NCI-H2227 (cell line): ENCODE measurements at regions not wholly inside any gene's neighbourhood (a gene's known extent, or its start where the extent isn't known, plus 50 kb on each side); places are given as distances from the start of the nearest gene placed in this dataset.

Experiments used
- DNase-seq: peaks from one replicate; lab custom pipeline; 2025; ENCODE audit not compliant: unreplicated experiment; lab: John Stamatoyannopoulos, UW

DNA sequence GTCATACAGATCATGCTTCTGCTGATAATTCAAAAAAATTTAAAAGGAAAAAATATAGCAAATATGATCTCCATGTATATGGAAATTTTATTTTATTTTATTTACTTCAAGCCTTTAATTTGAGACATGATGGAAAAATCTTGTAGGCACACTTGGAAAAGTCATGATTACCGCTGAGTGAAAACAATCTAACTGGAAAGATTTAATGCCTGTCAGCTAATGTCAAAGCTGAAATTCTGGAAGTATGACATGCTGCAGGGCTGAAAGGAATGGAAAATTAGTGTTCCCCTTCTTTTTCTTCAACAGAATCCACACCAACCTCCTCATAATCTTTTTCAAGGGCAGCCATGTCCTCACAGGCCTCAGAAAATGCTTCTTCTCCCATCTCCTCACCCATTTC is 58.2 kb downstream of the RPRM start:
- no peak for DNase-seq

DNA sequence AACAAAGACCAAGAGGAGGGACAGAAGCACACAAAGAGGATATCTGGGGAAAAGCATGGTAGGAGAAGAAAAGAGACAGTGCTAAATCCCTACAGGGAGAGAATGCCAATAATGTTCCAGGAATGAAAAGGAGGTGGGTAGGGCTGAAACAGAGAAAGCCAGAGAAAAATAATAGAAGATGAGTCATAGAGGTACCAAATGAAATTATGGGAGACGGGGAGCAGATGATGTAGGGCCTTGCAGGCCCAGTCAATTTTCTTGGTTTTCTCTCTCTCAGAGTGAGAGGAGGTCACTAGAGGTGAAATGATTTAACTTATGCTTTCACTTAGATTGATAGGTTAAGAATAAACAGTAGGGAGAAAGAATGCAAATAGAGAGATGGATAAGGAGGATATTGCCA is 61.5 kb downstream of the RPRM start:
- no peak for DNase-seq

DNA sequence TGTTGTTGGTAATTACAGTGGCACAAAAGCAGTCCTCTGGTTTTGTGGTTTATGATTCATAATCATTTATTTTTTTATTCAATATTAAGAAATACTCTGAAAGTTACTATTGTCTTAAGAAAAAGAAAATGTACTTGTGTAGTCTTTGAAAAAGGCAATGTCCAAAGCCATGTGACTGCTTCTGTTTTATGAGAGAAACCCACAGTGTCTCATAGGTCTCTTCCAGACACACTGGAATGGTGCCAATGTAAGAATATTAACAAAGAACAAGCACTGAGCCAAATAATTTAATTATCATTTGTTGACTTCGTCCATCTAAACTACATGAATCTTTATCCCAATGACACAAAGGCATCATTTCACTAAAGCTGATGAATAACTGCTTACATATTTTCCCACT is 62.5 kb downstream of the RPRM start:
- no peak for DNase-seq

DNA sequence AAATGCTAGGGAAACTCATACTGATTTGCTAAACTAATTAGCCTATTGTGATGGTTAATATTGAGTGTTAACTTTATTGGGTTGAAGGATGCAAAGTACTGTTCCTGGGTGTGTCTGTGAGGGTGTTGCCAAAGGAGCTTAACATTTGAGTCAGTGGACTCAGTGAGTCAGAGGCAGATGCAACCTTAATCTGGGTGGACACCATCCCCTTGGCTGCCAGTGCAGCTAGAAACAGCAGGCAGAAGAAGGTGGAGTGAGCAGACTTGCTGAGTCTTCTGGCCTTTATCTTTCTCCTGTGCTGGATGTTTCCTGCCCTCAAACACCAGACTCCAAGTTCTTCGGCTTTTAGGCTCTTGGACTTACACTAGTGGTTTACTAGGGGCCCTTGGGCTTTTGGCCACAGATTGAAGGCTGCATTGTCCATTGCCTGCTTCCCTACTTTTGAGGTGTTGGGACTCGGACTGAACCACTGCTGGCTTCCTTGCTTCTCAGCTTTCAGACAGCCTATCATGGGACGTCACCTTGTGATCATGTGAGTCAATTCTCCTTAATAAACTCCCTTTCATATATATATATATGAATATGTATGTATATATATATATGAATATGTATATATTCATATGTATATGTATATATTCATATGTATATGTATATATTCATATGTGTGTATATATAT is 69.7 kb downstream of the RPRM start:
- no peak for DNase-seq

DNA sequence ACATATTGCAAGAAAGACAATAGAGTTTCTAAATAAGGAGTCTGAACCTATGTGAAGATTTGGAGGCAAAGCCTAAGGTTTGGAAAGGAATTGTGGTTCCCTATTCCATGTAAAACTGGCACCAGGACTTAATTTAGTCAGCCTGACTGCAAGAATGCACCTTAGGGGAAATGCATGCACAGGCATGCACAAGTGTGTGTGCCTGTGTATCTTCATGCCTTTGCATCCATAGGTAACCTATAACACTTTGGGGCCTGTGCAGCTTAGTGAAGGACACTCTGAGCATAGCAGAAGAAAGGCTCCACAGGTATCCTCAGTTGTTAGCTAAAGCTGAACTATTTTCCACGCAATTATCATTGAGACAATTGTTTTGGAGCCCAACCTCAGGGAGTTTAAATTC is 73.4 kb downstream of the RPRM start:
- DNase-seq: no peak

DNA sequence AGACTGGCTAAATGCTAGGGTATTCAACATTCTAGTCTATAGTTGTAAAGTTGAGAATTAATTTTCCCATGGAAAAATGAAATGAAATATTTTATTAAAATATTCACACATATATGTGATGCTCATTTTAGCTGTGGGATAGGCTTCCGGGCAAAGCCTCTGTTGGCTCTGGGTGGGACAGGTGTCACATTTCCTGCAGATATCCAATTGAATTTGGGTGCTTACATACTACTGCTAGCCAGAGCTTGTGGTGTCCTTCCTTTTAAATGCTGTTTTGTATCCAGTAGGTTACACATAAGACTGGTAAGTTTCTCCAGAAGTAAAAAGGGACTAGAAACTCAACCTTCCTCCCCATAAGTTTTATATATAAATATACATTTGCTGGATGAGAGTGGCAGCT is 73.8 kb downstream of the RPRM start:
- no peak for DNase-seq

DNA sequence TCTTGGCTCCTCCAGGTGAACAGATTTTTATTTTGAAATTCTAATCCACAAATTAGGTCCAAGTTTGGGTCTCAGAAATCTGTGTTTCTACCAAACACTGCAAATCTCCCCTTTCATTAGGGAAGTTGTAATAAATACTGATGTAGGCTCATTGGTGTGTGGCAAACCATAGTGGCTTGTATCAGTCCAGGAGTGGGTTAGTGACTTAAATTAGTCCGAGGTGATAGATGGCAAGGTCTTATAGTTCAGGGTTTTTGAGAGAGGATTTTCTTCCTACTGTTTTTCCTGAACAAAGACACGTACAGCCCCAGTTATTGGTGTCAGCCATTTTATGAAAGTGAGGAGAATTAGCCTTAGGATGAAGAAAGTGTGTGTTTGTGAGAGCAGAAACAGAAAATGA is 74.6 kb downstream of the RPRM start:
- peak; percentile 39 for DNase-seq

DNA sequence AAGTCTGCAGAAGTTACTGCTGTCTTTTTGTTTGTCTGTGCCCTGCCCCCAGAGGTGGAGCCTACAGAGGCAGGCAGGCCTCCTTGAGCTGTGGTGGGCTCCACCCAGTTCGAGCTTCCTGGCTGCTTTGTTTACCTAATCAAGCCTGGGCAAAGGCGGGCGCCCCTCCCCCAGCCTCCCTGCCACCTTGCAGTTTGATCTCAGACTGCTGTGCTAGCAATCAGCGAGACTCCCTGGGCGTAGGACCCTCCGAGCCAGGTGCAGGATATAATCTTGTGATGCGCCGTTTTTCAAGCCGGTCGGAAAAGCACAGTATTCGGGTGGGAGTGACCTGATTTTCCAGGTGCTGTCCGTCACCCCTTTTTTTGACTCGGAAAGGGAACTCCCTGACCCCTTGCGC is 75.2 kb downstream of the RPRM start:
- DNase-seq: peak; percentile 44

DNA sequence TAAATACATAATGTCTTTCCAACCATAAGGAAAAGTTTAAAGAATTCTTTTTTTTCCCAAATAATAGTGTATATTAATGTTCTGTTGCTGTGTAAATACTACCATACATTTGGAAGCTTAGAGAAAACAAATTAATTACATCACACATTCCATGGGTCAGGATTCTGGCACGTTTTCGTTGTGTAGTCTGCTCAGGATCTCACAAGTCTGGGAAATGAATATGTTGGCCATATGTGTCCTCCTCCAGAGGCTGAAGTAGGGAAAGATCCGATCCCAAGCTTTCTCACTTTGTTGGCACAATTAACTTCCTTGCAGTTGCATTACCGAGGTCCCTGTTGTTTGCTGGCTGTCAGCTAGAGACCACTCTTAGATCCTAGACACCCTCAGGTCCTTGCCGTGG is 83.9 kb downstream of the RPRM start:
- no peak for DNase-seq

DNA sequence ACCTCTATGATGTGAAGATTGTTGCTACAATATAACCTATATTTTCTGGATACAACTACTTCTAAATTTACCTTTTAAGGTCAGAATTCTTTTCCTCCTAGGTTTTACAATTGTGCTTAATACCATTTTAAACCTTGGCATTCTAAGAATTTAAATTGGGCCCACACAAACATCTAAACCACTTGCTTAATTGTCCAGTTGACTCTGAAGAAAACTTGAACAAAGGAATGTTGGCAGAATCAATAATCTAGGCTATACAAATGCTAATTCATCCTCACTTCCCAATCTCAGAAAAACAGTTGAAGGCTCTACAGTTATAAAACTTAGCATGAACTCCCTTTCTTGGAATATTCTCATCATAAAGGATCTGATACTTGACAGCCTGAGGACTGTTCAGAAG is 84.3 kb downstream of the RPRM start:
- no peak for DNase-seq

DNA sequence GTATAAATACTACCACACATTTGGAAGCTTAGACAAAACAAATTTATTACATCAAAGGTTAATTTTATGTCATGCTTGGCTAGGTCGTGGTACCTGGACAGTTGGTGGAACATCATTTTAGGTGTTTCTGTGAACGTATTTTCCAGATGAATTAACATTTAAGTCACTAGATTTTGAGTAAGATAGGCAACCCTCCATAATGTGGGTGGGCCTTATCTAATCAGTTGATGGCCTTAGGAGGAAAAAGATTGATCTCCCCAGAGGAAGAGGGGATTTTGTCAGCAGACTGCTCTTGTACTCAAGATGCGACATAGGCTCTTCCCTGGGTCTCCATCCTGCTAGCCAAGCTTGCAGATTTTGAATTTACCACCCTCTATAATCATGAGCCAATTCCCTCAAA is 85.0 kb downstream of the RPRM start:
- DNase-seq: no peak

DNA sequence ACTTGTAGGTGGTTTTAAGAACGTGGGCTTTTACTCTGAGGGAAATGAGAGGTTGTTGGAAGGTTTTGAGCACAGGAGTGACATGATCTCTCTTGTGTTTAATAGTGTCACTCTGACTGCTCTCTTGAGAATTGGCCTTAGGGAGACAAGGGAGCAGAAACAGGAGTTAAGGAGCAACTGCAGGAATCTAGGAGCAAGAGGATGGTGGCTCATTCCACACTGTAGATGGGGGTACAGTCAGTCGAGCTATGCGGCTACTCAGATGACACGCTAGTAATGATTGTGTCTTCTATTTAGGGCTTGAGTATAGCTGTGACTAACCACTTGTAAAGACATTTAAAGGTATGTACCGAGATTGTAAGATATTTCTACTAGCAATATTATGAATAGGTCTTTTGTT is 87.4 kb downstream of the RPRM start:
- DNase-seq: no peak

DNA sequence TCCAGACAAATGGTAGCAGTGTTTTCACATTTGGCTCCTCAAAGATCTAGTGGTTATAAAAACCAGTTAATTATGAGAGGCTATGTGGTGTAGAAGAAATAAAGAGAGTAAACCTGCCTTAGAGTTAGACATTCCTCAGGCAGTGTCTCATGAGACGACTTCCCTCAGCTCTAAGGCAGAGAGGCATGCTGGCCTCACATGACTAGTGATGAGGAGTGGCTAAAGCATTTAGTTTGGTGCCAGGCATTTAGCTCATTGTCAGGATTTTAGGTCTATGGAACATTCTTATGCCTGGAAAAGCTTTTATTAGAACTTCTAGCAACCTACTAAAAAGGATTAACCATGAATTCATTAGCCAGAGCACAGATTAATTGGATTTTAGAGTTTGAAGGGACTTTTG is 90.3 kb downstream of the RPRM start:
- no peak for DNase-seq

DNA sequence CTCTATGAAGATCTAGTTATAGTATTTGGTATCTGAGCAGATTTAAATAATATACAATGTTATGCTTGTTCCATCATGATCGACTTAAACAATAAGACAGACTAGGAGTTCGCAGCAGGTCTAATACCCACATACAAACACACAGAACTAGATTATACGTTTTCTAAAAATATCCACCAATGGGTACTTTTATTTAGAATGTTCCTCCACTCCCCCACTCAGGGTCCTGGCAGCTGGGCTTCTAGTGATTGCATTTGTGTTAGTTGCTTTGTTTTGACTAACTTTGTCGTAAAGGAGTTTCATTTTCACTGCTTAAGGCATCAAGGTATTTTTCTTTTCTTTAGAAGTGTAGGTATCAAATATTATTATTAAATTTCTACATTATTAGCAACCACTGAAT is 91.4 kb downstream of the RPRM start:
- no peak for DNase-seq

DNA sequence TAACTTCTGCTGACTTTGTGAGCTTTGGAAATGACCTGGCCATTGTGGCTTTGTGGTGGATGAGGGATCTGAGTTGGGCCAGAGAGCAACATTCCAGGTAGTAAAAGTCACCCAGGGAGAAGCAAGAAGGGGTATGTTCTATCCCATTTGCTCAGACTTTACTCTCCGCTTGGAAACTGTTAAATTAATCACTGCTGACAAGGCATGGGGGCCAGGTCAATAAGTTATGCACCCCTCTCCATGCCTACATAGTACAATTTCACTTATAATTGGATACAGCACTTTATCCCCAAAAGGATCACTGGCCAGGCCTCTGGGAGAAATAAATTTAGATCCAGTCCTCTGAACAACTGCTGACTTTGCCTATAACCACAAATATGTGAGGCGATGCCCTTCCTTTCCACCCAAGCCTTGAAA is 92.1 kb downstream of the RPRM start:
- DNase-seq: no peak

DNA sequence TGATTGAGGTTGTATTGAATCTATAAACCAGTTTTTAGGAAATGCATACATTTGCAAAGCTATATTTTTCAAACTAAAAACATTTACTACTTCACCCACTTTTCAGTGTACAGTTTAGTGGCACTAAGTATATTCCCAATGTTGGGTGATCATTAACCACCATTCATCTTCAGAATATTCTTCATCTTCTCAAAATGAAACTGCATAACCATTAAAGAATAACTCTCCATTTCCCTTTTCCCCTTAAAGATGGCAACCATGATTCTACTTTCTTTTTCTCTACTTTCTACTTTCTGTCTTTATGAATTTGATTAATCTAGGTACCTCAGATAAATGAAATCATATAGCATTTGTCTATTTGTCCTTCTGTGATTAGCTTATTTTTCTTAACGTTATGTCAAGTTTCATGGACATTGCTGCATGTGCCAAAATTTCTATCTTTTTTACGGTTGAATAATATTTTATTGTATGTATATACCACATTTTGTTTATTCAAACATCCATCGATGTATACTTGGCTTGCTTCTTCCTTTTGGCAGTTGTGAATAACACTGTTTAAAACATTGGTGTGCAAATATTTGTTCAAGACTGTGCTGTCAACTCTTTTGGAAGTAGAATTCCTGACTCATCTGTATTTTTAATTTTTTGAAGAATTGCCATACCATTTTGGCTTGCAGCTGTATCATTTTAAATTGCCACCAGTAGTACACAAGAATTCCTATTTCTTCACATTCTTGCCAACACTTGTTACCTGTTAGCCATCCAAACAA is 104.9 kb downstream of the RPRM start:
- no peak for DNase-seq

DNA sequence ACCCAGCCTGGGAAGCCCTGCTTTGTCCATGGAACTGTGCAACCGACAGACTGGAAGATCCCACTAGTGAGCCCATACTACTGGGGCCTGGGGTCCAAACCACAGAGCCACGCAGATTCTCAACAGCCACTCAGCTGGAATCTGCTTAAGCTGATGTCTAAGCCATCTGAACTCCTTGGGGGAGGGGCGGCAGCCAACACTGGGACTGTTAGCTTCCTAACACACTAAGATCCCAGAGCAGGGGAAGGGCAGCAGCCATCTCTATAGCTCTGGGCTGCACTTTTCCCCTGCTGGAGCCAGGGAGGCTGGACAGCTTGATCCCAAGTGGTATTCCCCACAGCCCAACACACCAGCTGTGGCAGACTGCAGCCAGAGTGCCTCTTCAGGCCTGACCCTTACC is 118.3 kb downstream of the RPRM start:
- DNase-seq: no peak

DNA sequence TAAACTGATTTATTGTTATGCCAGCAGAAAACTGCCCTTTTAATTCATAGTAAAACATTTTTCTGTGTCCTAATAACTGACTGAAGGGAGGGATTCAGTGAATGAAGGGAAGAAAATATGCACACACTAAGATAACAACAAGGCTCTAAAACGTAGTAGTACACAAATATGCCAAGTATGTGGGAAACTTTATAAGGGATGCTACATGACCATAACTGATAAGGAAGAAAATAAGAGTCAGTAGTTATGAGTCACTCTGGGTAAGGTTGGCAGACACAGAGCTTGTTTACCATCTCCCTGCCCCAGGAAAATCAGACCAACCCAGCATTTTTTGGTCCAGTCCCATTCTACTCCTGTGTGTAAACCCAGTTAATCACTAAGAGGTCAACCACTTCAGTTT is 124.2 kb downstream of the RPRM start:
- no peak for DNase-seq

DNA sequence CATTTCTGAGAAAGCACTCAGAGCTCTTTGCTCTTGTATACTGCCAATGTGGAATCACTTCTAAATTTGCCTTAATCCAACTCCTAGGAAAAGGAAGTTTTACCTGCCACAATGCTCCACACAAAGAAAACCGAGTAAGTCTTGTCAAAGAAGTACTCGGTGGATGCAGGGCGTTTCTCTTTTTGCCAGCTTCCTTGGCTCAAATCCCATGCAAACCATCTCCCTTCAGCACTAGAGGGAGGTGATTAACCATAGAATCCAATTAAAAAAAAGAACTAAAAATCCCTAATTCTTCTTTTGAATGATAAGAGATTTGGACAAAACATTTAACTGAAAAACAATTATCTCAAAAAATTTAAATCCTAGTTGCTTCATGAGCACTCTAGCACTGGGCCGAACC is 129.0 kb downstream of the RPRM start:
- DNase-seq: no peak

DNA sequence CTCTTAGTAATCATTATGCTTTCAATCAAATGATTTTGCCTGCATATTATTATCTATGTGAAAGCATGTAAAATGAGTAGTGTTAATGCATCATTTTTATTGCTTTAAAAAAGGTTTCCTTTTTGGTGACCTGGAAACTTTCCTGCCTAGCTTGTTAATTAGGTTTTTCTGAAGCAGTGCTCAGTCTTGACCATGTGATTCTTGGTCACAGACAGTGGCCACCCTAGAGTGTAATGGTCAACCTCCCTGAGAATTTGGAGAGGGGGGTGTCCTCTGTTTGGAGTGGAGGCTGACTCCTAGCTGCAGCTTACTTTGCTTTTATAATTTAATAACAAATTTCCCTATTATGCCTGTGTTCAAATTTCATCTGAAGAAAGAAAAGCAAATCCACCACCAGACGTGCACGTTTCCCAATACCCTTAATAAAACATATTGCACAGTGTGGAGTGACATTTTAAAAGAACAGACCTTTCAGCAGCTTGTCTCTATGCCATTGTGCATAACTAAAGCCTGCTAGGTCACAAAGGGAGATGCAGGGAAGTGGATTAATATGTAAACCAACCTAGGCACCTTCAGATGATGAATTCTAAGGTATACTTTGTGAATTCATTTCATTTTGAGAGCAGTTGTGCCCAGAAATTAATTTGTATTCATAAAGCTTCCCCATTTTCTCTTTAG is 130.6 kb downstream of the RPRM start:
- no peak for DNase-seq

DNA sequence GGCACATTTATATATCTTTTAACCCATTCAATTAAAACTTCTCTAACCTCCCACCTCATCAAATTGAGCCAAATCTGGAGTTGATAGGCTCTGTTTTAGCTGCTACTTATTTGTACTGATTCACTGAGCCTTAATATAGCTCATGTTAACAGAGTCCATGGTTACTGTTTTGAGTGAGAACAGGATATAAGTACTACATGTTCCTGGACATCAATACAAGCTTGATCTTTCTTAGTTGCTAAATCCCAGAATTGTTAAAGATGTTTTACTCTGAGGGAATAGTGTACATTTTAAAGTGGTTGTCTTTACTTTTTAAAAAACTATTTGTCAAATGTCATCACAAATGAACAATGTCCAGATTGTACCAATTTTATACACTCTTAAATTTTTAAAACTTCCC is 157.7 kb downstream of the RPRM start:
- no peak for DNase-seq

DNA sequence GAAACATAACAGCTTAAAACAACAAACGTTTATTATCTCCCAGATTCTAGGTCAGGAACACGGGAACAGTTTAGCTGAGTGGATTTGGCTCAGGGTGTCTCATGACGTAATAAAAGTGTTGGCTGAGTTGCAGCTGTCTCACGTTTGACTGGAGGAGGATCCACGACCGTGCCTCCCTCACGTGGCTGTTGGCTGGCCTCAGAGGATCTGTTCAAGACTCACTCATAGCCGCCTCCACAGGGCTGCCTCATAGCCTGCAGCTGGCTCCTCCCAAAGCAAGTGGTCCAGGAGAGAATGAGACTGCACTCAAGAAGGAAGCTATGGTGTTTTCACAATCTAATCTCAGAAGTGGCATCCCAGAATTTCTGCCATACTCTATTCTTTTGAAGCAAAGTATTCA is 167.1 kb downstream of the RPRM start:
- DNase-seq: no peak
